HG02798 (cell line): ENCODE measurements at regions not wholly inside any gene's neighbourhood (a gene's known extent, or its start where the extent isn't known, plus 50 kb on each side); places are given as distances from the start of the nearest gene placed in this dataset.

ENCODE experiments used
- ATAC-seq: cut with Tn5 transposase; IDR thresholded peaks from one replicate; pipeline ENCODE4 v1.9.1; 2021; ENCODE audit warnings: mild to moderate bottlenecking; ENCODE audit not compliant: unreplicated experiment, poor library complexity

GRCh38 chr3:189548053-189548452 lies 83.1 kb upstream of the TP63 start:
- no peak for ATAC-seq

- no peak for ATAC-seq
Observed at GRCh38 chr3:189551007-189551406, 80.2 kb upstream of the TP63 start.

GRCh38 chr3:189554868-189555557 lies 76.2 kb upstream of the TP63 start:
- ATAC-seq = no peak

- no peak for ATAC-seq
Observed at GRCh38 chr3:189555558-189555881, 75.7 kb upstream of the TP63 start.

GRCh38 chr3:189557824-189558223 lies 73.4 kb upstream of the TP63 start:
- no peak for ATAC-seq

GRCh38 chr3:189561256-189561655 lies 69.9 kb upstream of the TP63 start:
- ATAC-seq = no peak

- peak; percentile 85 for ATAC-seq
Observed at GRCh38 chr3:189563853-189564563, 67.2 kb upstream of the TP63 start.

- ATAC-seq = no peak
Observed at GRCh38 chr3:189566550-189567130, 64.5 kb upstream of the TP63 start.

- peak; percentile 20 for ATAC-seq
Observed at GRCh38 chr3:189567322-189567721, 63.9 kb upstream of the TP63 start.

GRCh38 chr3:189567766-189568420 lies 63.3 kb upstream of the TP63 start:
- ATAC-seq = peak; percentile 46

- ATAC-seq = no peak
Observed at GRCh38 chr3:189568961-189569360, 62.2 kb upstream of the TP63 start.

GRCh38 chr3:189569473-189569872 lies 61.7 kb upstream of the TP63 start:
- ATAC-seq = no peak

GRCh38 chr3:189570916-189571315 lies 60.3 kb upstream of the TP63 start:
- ATAC-seq = peak; percentile 53

GRCh38 chr3:189572249-189572648 lies 58.9 kb upstream of the TP63 start:
- ATAC-seq = no peak

GRCh38 chr3:189573004-189573403 lies 58.2 kb upstream of the TP63 start:
- no peak for ATAC-seq

GRCh38 chr3:189576486-189576885 lies 54.7 kb upstream of the TP63 start:
- ATAC-seq = no peak

GRCh38 chr3:189577050-189577951 lies 53.9 kb upstream of the TP63 start:
- no peak for ATAC-seq

GRCh38 chr3:189580190-189580589 lies 51.0 kb upstream of the TP63 start:
- no peak for ATAC-seq
